Mononuclear cell (primary cell): ENCODE measurements at regions not wholly inside any gene's neighbourhood (a gene's known extent, or its start where the extent isn't known, plus 50 kb on each side); places are given as distances from the start of the nearest gene placed in this dataset.
"Not testable (repeated sequence)": the region's sequence is repeated elsewhere in the genome, so short reads cannot be mapped to it uniquely, and the experiment has no call there.

Source experiments
- H3K27me3 ChIP-seq: 2 replicates; pipeline ENCODE4 v1.6.0; 2011; ENCODE audit warnings: low read length, control low read depth; ENCODE audit not compliant: insufficient read depth
- H3K4me1 ChIP-seq: 2 replicates; pipeline ENCODE4 v1.5.1; 2011; ENCODE audit warnings: mild to moderate bottlenecking, low read length, control low read depth; ENCODE audit not compliant: insufficient read depth
- H3K4me3 ChIP-seq: 2 replicates; pipeline ENCODE4 v1.5.1; 2011; ENCODE audit warnings: mild to moderate bottlenecking, low read length, moderate library complexity
- H3K9me3 ChIP-seq: 2 replicates; pipeline ENCODE4 v1.5.1; 2011; ENCODE audit warnings: low read depth, mild to moderate bottlenecking, control low read depth, low read length

DNA sequence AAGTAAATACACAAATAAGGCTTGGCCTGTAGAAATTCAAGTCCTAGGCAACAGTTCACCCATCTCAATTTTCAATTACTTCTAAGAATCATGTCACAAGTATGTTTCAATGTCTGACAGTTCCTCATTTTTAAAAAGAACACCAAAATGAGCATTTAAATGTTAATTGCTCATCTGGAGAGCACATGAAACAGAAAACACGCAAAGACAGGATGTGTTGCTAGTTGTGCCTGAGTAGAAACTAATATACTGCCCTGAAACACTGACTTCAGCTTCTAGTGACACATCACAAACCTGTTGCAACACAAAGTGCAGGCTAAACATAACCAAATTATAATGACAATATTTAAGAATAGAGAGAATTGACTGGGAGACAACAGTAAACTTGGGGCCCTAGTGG lies 167.3 kb upstream of the THBS1 start:
- H3K27me3 ChIP-seq = peaks cover 4% of the 10 kb centered on the region
- peaks cover 51% of the 10 kb centered on the region for H3K4me1 ChIP-seq
- H3K9me3 ChIP-seq = no peaks in the 10 kb centered on the region
- H3K4me3 ChIP-seq = no peak overlapping the region

DNA sequence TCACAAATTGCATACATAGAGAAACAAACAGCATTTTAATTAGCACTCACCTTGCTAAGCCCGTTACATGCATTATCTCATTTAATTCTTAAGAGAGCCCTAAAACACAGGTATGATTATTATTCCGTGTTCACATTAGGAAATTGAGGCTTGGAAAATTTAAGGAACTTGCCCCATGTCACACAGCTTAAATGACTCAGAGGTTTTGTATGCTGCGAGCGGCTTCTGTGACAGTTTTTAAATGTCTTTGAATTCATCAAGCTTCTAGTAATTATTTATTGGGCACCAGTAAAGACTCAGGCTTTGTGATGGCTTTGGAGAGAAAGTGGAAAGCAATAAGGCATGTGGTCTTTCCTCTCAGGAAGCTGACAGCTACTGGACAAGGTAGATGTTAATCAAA lies 166.7 kb upstream of the THBS1 start:
- Histone ChIP-seq H3K4me3 (no peak overlapping the region), H3K27me3 (peaks cover 4% of the 10 kb centered on the region), H3K4me1 (peaks cover 51% of the 10 kb centered on the region), H3K9me3 (no peaks in the 10 kb centered on the region)

DNA sequence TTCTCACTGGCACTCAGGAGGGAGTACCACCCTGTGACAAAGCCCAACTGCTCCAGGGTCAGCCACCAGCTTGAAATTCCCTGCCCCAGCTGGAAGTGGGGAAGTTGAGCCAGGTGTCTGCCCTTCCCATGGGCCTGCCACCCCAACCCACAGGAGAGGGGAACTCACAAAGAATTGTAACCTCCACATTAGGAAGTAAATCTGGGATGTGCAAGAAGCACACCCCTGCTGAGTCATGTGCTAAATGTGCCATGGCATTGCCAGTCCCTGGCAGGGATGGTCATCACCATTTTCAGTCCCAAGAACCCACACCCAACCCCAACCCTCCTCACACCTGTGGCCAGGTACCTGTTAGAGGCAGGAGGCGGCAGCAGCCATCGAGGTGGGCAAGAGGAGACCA lies 165.2 kb upstream of the THBS1 start:
- peaks cover 51% of the 10 kb centered on the region for H3K4me1 ChIP-seq
- H3K4me3 ChIP-seq = no peak overlapping the region
- no peaks in the 10 kb centered on the region for H3K9me3 ChIP-seq
- H3K27me3 ChIP-seq = peaks cover 4% of the 10 kb centered on the region

DNA sequence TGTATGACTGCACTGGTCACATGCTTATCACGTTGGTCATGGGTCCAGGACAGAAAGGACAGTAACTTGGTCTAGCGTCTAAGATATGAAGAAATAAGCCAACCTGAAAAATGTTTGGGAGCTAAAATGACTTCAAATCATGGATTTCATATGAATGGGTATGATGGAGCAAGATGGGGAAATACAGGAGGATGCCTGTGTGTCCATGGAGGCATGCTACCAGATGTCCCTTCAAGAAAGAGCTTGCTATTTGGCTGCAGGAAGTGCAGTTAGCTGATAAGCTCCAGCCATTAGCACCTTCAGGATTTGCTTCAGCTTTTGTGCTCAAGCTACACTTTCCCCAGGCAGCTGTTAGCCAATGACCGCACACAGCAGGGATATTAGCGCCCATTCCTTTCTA lies 164.6 kb upstream of the THBS1 start:
- Histone ChIP-seq H3K4me1 (peaks cover 46% of the 10 kb centered on the region), H3K27me3 (peaks cover 4% of the 10 kb centered on the region), H3K9me3 (no peaks in the 10 kb centered on the region), H3K4me3 (no peak overlapping the region)

DNA sequence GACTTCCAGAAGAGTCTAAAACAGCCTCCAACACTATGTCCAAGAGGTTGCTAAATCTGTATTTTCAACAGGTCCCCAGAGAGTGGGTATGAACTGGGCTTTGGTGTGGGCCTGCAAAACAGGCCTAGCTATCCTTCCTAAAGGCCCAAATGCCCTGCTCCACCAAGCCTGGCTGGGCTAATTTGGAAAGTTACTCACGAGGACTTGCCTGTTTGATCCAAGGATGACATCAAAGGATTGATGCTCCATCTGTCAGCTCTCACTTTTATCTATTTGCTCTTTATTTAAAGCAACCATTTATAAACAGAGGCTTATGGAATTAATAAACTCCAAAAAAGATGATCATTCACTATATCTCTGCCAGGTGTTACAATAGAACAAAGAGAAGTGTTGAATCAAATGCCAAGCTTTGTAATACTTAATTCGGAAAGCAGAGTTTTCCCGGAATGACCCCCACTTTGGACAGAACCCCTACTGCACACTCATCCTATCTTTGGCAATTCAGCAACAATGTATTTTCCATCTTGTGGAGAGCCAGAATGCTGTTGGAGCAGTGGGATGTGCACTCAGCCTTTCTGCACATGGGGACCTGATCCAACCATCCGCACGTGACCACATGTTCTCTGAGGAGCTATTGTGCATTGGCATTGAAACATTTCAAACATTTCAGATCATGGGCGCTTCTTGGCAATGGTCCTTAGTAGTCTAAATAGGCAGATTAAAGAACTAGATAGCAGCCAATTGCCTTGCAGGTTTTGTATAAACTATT lies 163.3 kb upstream of the THBS1 start:
- no peak overlapping the region for H3K4me3 ChIP-seq
- H3K9me3 ChIP-seq = no peaks in the 10 kb centered on the region
- peaks cover 4% of the 10 kb centered on the region for H3K27me3 ChIP-seq

DNA sequence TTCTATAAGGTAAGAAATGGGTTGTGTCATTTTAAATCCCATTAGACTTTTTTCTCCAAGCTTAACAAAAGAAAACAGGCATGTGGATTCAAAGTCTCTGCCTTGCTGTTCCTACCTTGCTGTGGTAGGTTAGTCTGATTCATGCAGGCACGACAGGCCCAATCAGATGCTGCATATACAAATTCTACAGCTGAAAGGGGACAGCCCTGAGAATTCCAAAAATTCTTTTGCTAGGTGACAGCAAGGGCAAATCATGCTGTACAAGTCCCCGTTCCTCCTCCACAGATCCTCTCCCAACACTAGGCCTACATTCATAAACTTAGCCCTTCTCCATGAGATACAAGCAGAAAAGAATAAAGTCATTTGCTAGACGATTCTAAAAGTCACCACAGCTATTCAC lies 161.2 kb upstream of the THBS1 start:
- Histone ChIP-seq H3K27me3 (no peaks in the 10 kb centered on the region), H3K9me3 (no peaks in the 10 kb centered on the region), H3K4me3 (no peak overlapping the region), H3K4me1 (peaks cover 16% of the 10 kb centered on the region)

More for the DNA sequence above, 163.3 kb upstream of the THBS1 start:
- H3K4me1 ChIP-seq = peaks cover 34% of the 10 kb centered on the region

DNA sequence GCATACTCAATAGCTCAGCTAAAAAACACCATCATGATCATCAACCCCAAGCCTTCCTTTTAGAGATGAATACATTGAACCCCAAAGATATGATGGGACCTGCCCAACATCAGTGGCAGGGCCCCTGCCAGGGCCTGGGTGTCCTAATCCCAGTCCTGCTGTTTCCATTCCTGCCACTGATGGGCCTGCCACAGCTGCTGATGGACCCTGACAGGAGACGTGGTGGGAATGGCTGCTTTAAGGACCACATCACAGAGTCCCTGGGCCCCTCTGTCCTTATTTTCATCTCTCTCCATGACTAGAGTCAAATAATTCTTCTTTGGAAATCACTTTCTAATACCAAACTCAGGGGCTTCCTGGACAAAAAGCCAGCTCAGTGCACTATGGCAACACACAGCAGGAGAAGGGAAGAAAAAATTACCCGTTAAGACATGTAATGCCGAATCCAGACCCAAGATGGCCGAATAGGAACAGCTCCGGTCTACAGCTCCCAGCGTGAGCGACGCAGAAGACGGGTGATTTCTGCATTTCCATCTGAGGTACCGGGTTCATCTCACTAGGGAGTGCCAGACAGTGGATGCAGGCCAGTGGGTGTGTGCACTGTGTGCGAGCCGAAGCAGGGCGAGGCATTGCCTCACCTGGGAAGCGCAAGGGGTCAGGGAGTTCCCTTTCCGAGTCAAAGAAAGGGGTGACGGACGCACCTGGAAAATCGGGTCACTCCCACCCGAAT lies 160.6 kb upstream of the THBS1 start:
- H3K9me3 ChIP-seq, H3K4me3 ChIP-seq, H3K4me1 ChIP-seq, H3K27me3 ChIP-seq: not testable (repeated sequence)

DNA sequence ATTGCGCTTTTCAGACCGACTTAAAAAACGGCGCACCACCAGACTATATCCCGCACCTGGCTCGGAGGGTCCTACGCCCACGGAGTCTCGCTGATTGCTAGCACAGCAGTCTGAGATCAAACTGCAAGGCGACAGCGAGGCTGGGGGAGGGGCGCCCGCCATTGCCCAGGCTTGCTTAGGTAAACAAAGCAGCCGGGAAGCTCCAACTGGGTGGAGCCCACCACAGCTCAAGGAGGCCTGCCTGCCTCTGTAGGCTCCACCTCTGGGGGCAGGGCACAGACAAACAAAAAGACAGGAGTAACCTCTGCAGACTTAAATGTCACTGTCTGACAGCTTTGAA lies 160.1 kb upstream of the THBS1 start:
- H3K27me3 ChIP-seq, H3K4me3 ChIP-seq, H3K4me1 ChIP-seq, H3K9me3 ChIP-seq: not testable (repeated sequence)

DNA sequence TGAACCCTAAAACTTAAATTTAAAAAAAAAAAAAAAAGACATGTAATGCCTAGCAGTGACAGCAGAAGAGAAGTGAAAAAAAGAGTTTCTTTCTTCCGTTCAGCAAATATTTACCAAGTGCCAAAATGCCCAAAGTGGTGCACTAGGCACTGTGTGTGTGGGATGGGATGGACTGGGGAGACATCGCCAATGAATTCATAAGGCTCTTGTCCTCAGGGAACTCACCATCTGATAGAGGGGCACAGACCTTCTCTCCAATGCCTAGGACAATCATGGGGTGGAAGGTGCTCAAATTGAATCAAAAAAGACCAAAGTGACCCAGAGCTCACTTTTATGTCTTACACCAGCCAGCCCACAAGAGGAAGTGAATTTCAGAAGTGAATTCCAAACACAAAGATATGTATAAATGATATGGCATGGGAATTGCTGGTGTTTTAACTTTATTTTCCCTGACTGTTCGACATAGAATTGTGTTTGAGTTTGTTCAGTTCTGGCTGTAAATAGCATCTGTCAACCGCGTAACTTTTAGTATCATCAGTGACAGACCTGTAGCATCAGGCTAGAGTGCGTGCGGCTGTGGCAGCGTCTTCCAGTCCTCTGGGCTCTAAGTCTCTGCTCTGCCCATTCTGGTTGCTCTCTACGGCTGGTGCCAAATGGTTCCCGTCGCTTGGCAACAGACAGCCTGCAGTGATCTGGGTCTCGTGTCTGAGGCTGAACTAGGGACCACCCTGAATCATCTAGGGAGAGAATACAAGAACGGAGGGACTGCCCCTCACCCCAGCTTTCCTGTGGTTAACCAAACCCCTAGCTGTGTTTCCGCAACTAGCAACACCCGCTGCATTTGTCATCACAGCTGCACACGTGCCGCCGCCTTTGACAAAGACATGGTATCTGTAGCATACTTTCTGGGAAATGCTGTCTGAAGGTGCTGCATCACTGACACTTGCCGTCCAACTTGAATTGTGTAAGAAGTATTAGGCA lies 154.0 kb upstream of the THBS1 start:
- peaks cover 47% of the 10 kb centered on the region for H3K4me1 ChIP-seq

DNA sequence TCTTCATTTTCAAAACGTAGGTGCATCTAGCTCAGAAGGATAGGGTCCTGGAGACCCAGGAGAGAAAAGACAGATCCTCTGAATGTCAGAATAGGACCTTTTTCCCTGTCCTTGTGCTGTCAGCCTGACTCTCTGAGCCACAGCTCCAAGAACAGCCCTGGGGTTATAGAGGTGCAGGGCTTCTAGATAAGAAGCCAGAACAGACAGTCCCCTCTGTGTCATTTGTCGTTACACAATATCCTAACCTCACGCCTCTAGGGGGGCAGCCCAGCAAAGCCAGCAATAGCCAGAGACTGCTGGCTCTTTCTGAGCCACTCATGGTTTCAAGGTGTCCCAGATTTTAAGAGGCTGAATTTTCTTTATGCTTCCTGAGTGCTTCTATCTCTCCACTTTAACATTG lies 153.2 kb upstream of the THBS1 start:
- H3K9me3 ChIP-seq = no peaks in the 10 kb centered on the region
- H3K4me1 ChIP-seq = peaks cover 47% of the 10 kb centered on the region
- peaks cover 13% of the 10 kb centered on the region for H3K27me3 ChIP-seq
- no peak overlapping the region for H3K4me3 ChIP-seq

More for the DNA sequence above, 154.0 kb upstream of the THBS1 start:
- H3K9me3 ChIP-seq = no peaks in the 10 kb centered on the region
- H3K27me3 ChIP-seq = peaks cover 13% of the 10 kb centered on the region
- H3K4me3 ChIP-seq = no peak overlapping the region

DNA sequence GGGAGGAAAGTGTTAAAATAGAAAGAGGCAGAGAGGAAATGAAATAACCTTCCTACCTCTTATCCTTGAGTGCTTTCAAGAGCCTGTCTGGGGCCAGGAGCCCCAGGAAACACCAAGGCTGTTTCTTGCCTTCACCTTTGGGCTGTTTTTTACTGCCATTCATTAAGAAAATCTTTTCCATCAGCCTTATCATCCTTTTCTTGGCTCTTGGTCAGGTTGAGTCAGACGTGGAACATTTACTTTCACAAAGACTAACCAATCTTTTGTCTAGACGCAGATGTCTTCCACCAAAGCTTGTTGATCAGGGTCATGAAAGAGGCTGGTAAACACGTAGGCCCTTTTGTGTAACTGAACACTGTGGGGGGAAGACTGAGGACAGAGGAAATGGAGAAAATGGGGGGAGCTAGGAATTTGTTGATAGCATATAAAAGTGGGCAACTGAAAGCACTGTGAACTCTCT lies 151.0 kb upstream of the THBS1 start:
- Histone ChIP-seq H3K9me3 (no peaks in the 10 kb centered on the region), H3K4me1 (peaks cover 59% of the 10 kb centered on the region), H3K4me3 (no peak overlapping the region), H3K27me3 (peaks cover 13% of the 10 kb centered on the region)

DNA sequence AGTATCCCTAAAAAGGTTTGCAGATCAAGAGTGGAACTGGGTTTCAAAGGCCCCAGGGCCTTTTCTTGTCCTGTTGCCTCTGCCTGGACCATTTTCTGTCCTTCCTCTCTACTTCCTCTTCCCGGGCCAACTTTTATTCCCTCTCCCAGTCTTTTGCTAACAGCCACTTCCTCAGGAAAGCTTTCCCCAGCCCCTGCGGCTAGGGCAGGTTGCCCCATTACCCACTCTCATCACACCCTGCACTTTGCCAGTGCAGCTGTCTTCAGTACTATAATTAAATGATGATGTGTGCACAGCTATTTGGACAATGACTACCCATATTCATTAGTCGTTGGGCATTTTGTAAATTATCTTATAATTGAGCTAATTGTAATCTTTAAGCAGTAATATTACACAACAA lies 150.5 kb upstream of the THBS1 start:
- Histone ChIP-seq H3K4me3 (no peak overlapping the region), H3K4me1 (peaks cover 59% of the 10 kb centered on the region), H3K9me3 (no peaks in the 10 kb centered on the region), H3K27me3 (peaks cover 13% of the 10 kb centered on the region)

DNA sequence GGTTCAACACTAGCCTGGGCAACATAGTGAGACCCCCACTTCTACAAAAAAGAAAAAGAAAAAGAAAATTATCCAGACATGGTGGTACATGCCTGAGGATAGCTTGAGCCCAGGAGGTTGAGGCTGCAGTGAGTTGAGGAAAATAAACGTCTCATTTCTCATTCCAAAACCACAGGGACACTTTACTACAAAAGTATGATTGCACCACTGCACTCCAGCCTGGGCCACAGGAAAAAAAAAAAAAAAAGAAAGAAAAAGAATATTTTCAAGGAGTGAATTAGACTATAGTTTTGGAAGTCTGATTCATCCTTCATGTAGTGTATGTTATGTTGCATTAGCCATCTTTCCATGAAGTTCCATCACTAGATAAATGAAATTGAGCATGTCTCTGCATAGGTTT lies 149.5 kb upstream of the THBS1 start:
- Histone ChIP-seq H3K27me3 (peaks cover 13% of the 10 kb centered on the region), H3K4me1 (peaks cover 57% of the 10 kb centered on the region), H3K9me3 (no peaks in the 10 kb centered on the region), H3K4me3 (no peak overlapping the region)

DNA sequence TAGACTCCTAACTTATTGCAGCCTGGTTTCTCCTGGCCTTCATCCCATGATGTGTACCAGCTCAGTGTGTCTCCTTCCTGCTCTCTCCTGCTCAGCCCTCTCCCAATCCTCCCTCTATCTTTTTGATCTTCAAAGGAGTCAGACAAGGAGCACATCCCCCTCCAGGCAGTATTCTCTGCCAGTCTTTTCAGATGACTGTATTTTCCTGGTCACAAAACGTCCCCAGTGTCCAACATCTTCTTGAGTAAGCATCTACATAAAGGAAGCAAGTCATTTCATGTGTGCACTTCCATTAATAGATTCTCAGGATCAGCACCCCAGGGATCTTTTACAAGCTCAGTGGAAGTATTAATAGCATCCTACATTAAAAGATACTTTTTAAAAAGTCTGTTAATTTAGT lies 148.9 kb upstream of the THBS1 start:
- Histone ChIP-seq H3K4me3 (no peak overlapping the region), H3K9me3 (no peaks in the 10 kb centered on the region), H3K27me3 (peaks cover 13% of the 10 kb centered on the region), H3K4me1 (peaks cover 51% of the 10 kb centered on the region)

DNA sequence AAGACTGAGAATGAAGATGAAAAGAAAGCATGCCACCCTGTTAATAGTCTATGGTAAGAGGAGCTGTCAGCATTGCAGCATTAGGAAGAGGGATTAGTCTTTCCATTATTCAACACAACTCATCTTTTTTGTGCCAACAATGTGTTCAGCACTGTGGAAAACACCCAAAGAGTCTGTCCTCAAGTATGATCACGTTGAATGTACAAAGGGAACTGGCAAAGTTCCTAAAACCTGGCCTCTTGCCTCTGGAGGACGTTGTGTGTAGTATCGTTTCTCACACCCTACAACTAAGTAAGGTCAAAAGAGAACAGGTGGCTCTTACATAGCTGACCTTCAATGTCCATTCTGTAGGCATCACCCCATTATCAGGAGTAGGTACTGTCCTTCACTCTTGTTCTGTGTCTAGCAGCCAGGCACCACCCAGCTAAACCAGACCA lies 147.9 kb upstream of the THBS1 start:
- peaks cover 42% of the 10 kb centered on the region for H3K4me1 ChIP-seq
- H3K9me3 ChIP-seq = no peaks in the 10 kb centered on the region
- peaks cover 13% of the 10 kb centered on the region for H3K27me3 ChIP-seq
- H3K4me3 ChIP-seq = no peak overlapping the region
